ENCODE measurements at regions not wholly inside any gene's neighbourhood (a gene's known extent, or its start where the extent isn't known, plus 50 kb on each side); places are given as distances from the start of the nearest gene placed in this dataset.
"Not testable (repeated sequence)": the region's sequence is repeated elsewhere in the genome, so short reads cannot be mapped to it uniquely, and the experiment has no call there.

DNA sequence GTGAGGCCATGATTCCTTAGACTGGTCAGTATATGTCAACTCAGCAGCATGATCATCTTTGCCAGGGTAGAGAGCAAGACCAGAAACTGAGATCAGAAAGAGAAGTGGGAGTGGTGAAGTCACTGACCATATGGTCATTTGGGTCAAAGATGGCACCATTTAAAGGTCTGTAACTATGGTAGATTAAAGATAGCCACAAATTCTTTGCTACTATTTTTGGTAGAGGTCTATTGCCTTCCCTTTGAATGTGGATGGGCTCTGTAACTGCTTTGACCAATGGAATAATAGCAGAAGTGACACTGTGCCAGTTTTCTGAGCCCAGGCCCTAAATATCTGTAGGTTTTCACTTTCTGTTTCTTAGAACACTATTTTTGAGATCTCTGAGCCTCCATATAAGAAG lies 117.6 kb downstream of the PCSK1 start:
- H3K4me1 Mint-ChIP-seq = no peaks in the 10 kb centered on the region
- no peak for DNase-seq

DNA sequence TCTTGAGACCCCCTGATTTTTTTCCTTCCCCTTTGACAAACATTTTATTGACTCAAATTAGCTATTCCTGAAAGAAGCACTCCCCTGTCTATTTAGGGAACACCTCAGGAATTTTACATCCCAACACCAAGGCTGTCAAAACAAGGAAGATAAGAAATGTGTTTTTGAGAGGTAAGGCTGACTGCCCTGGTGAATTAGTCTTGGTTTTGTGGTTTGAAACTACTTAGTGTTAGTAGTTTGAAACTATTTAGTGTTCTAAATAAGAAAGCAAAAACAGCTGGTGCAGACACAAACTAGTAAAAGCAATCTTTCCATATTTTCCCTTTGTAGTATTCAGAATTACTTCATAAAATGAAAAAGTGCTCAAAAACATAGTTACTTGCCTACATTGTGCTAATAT lies 120.7 kb downstream of the PCSK1 start:
- Mint-ChIP-seq H3K27me3 (peaks cover 5% of the 10 kb centered on the region), H3K9me3 (peaks cover 7% of the 10 kb centered on the region), H3K4me3 (no peak overlapping the region), H3K36me3 (no peaks in the 10 kb centered on the region), H3K27ac (no peak overlapping the region), H3K4me1 (no peaks in the 10 kb centered on the region)
- POLR2A ChIA-PET = no interaction called here
- ATAC-seq (ENCODE audit: low read depth) (no peak), DNase-seq (no peak)

More for the DNA sequence above, 117.6 kb downstream of the PCSK1 start:
- Mint-ChIP-seq H3K4me3 (no peak overlapping the region), H3K27ac (no peak overlapping the region), H3K36me3 (no peaks in the 10 kb centered on the region), H3K27me3 (peaks cover 8% of the 10 kb centered on the region), H3K9me3 (peaks cover 6% of the 10 kb centered on the region)
- POLR2A ChIA-PET = no interaction called here
- no peak for ATAC-seq (ENCODE audit: low read depth)

DNA sequence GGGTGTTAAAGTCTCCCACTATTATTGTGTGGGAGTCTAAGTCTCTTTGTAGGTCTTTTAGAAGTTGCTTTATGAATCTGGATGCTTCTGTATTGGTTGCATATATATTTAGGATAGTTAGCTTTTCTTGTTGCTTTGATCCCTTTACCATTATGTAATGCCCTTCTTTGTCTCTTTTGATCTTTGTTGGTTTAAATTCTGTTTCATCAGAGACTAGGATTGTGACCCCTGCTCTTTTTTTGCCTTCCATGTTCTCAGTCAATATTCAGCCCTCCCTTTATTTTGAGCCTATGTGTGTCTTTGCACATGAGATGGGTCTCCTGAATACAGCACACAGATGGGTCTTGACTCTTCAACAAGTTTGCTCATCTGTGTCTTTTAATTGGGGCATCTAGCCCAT lies 126.0 kb downstream of the PCSK1 start:
- ATAC-seq (ENCODE audit: low read depth); H3K36me3 Mint-ChIP-seq; H3K27ac Mint-ChIP-seq; H3K4me3 Mint-ChIP-seq; H3K27me3 Mint-ChIP-seq; H3K4me1 Mint-ChIP-seq; POLR2A ChIA-PET; DNase-seq: not testable (repeated sequence)
- peaks cover 15% of the 10 kb centered on the region for H3K9me3 Mint-ChIP-seq

DNA sequence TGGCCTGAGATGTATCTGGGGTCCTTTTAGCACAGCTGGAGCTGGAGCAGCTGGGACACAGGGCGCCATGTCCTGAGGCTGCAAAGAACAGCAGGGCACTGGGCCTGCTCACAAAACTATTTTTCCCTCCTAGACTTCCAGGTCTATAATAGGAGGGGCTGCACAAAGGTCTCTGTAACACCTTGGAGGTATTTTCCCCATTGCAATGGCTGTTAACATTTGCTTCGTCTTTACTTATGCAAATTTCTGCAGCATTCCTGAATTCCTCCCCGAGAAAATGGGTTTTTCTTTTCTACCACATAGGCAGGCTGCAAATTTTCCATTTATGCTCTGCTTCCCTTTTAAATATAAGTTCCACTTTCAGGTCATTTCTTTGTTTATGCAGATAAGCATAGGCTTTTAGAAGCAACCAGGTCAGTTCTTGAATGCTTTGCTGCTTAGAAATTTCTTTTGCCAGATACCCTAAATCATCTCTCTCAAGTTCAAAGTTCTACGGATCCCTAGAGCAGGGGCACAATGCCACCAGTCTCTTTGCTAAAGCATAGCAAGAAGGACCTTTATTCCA lies 130.8 kb downstream of the PCSK1 start:
- DNase-seq (no peak), ATAC-seq (ENCODE audit: low read depth) (no peak)
- H3K9me3 Mint-ChIP-seq = peaks cover 10% of the 10 kb centered on the region
- POLR2A ChIA-PET = no interaction called here
- H3K36me3 Mint-ChIP-seq = no peaks in the 10 kb centered on the region
- H3K27me3 Mint-ChIP-seq = peaks cover 8% of the 10 kb centered on the region
- no peak overlapping the region for H3K4me3 Mint-ChIP-seq
- no peaks in the 10 kb centered on the region for H3K4me1 Mint-ChIP-seq
- H3K27ac Mint-ChIP-seq = no peak overlapping the region

DNA sequence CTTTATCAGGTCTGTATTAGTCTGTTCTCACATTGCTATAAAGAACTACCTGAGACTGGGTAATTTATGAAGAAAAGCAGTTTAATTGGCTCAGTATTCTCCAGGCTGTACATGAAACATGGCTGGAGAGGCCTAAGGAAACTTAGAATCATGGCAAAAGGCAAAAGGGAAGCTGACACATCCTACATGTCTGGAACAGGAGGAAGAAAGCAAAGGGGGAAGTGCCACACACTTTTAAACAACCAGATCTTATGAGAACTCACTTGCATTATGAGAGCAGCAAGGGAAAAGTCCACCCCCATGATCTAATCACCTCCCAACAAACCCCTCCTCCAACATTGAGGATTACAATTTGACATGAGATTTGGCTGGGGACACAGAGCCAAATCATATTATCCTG lies 132.1 kb downstream of the PCSK1 start:
- no peak for ATAC-seq (ENCODE audit: low read depth)
- no peaks in the 10 kb centered on the region for H3K4me1 Mint-ChIP-seq
- POLR2A ChIA-PET = no interaction called here

DNA sequence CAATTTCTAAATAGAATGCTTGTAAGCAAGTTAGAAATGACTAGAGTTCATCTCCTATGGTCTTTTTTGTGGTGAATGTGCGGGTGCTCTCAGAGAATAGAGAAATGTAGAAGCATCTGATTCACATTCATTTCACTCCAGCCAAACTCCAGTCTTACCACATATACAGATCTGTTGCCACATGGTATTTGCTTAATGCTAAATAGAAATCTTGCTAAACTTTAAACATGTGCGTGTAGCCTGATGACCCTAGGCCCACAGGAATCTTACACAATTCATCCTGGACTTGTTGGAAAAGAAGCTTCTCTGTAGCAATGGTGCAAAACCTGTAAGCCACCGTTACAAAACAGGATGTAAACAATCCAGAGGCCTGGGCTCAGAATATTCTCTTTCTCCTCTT lies 135.2 kb downstream of the PCSK1 start:
- DNase-seq (no peak), ATAC-seq (ENCODE audit: low read depth) (no peak)
- Mint-ChIP-seq H3K36me3 (no peaks in the 10 kb centered on the region), H3K27ac (no peak overlapping the region), H3K27me3 (no peaks in the 10 kb centered on the region), H3K4me3 (no peak overlapping the region), H3K9me3 (peaks cover 2% of the 10 kb centered on the region), H3K4me1 (no peaks in the 10 kb centered on the region)
- POLR2A ChIA-PET = no interaction called here

More for the DNA sequence above, 132.1 kb downstream of the PCSK1 start:
- no peak for DNase-seq
- Mint-ChIP-seq H3K36me3 (no peaks in the 10 kb centered on the region), H3K4me3 (no peak overlapping the region), H3K27ac (no peak overlapping the region), H3K27me3 (no peaks in the 10 kb centered on the region), H3K9me3 (peaks cover 5% of the 10 kb centered on the region)

DNA sequence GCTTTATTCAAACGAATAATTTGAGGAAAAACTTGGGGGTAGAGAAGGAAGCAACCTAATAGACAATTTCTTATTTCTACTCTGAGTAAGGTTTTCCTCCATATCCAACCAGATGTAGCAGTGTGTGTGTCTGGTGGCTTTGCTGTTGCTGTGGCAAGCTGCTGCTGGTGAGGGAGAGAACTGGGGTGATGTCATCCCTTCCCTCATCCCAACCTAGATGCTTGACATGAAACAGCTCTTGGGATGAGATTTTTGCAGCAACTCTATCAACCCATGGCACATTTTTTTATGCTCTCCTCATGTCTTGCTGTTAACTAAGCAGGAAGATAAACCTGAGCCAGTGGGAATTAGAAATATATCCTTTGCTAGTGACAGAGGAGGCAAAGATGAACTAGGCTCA lies 135.8 kb downstream of the PCSK1 start:
- no peak for DNase-seq
- Mint-ChIP-seq H3K4me3 (no peak overlapping the region), H3K27me3 (no peaks in the 10 kb centered on the region), H3K4me1 (no peaks in the 10 kb centered on the region), H3K9me3 (peaks cover 2% of the 10 kb centered on the region), H3K36me3 (no peaks in the 10 kb centered on the region), H3K27ac (no peak overlapping the region)
- POLR2A ChIA-PET = no interaction called here
- ATAC-seq (ENCODE audit: low read depth) = no peak

DNA sequence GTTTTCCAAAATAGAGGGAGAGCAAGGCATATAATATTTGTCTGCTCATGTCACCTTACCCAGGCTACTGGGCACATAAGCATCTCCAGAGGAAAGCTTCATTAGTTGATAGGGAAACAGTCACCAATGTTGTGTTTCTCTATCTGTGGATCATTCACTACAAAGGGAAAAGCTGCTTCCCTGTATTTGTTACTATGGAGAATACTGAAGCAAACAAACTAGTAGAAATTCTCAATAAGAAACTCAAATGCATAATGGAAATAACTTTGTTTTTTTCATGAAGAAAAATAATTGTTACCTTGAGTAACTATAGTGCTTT lies 138.2 kb downstream of the PCSK1 start:
- Mint-ChIP-seq H3K4me3 (no peak overlapping the region), H3K9me3 (no peaks in the 10 kb centered on the region), H3K4me1 (no peaks in the 10 kb centered on the region), H3K36me3 (no peaks in the 10 kb centered on the region), H3K27me3 (no peaks in the 10 kb centered on the region), H3K27ac (no peak overlapping the region)
- DNase-seq (no peak), ATAC-seq (ENCODE audit: low read depth) (no peak)
- POLR2A ChIA-PET = no interaction called here

DNA sequence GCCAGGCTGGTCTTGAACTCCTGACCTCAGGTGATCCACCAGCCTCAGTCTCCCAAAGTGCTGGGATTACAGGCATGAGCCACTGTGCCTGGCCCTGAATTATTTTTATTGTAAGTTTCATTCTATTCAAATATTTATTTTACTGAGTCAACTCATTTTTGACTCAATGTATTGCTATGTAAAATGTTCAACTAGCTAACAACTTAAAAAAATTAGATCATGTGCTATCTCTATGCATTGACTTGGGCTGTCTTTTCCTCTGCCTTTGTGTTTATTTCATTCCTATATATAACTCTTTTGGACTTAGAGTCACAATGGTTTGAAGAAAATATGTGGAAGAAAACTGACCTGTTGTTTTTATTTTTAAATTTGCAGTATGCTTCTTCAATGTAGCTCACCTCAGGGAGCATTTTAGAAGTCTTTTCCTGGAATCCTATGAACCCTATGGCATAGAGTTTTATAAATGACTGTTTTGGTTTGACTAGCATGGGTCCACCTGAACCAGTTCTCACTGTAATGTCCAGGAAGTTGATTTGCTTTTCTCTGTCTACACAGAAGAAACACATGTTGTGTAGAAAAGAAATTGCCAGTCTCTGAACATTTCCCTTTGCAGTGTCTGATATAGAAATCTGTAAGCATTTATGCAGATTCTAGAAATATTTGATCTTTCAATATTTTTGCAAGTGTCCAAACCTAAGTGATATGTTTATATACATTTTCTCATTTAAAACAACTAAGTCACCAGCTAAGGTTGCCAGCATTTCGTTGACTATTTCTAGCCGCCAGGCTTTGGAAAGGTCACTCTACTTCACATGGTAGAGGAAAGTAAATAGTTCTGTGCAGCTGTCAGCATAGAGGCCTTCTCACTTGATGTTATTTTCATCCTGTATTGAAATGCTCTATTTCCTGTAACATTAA lies 138.8 kb downstream of the PCSK1 start:
- Mint-ChIP-seq H3K4me1 (no peaks in the 10 kb centered on the region), H3K27me3 (no peaks in the 10 kb centered on the region), H3K9me3 (no peaks in the 10 kb centered on the region), H3K36me3 (no peaks in the 10 kb centered on the region), H3K27ac (no peak overlapping the region), H3K4me3 (no peak overlapping the region)
- DNase-seq = no peak
- ATAC-seq (ENCODE audit: low read depth) = no peak
- POLR2A ChIA-PET = no interaction called here

DNA sequence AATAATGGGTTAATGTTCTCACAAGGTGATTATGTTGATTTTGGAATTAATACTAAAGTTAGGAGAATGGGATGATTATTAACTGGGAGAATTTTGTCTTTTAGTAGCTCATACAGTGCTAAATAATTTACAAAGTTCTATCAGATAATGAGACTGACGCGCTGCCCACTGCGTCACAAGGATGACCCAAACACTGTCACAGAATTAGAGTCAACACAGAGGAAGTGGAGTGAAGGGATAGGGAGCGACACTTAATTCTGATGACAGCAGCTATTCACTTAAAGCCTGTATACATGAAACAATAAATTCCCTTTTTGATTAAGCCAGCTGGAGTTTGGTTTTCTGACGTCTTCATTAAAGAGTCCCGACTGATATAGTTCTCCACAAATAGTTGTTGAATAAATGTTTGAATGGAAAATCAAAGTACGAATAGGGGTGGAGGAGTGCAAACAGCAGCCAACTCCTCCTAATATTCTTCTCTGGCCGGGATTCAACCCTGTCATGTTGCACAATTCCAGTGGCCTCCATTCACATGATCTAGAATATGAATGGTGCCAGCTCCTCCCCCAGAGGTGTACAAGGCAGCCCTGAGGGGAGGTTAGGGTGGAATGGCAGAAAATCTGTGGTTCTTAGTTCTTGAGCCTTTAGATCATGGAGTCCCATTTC lies 140.3 kb downstream of the PCSK1 start:
- H3K27me3 Mint-ChIP-seq = no peaks in the 10 kb centered on the region
- H3K4me3 Mint-ChIP-seq = no peak overlapping the region
- H3K36me3 Mint-ChIP-seq = no peaks in the 10 kb centered on the region
- ATAC-seq (ENCODE audit: low read depth) (no peak), DNase-seq (no peak)
- no peak overlapping the region for H3K27ac Mint-ChIP-seq
- no peaks in the 10 kb centered on the region for H3K9me3 Mint-ChIP-seq
- no peaks in the 10 kb centered on the region for H3K4me1 Mint-ChIP-seq
- POLR2A ChIA-PET = no interaction called here

DNA sequence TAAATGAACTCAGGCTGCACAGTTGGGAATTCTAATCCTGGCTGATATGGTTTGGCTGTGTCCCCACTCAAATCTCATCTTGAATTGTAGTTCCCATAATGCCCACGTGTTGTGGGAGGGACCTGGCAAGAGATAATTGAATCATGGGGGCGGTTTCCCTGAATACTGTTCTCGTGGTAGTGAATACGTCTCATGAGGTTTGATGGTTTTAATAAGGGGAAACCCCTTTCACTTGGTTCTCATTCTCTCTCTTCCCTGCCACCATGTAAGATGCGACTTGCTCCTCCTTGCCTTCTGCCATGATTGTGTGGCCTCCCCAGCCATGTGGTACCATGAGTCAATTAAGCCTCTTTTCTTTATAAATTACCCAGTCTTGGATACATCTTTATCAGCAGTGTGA lies 143.8 kb downstream of the PCSK1 start:
- ATAC-seq (ENCODE audit: low read depth); DNase-seq; H3K4me3 Mint-ChIP-seq; H3K9me3 Mint-ChIP-seq; H3K36me3 Mint-ChIP-seq; H3K4me1 Mint-ChIP-seq; POLR2A ChIA-PET; H3K27ac Mint-ChIP-seq; H3K27me3 Mint-ChIP-seq: not testable (repeated sequence)

DNA sequence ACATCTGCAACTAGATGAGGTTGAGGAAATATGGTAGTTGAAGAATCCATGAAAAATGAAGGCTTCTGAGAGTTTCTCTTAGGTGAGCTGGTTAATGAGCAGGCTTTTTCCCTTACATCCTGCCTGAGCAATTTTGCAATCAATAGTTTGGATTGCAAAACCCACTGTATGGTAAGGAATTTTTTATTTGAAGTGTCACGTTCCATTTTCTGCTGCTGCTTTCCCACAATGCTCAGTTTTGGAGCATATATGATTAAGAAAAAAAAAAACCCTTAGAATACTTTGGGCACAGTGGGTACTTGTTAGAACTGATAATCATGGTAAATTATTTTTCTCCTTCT lies 144.2 kb downstream of the PCSK1 start:
- no peaks in the 10 kb centered on the region for H3K4me1 Mint-ChIP-seq
- no peak overlapping the region for H3K4me3 Mint-ChIP-seq
- H3K27ac Mint-ChIP-seq = no peak overlapping the region
- POLR2A ChIA-PET = no interaction called here
- no peaks in the 10 kb centered on the region for H3K36me3 Mint-ChIP-seq
- ATAC-seq (ENCODE audit: low read depth) = no peak
- H3K27me3 Mint-ChIP-seq = peaks cover 9% of the 10 kb centered on the region
- no peak for DNase-seq
- H3K9me3 Mint-ChIP-seq = no peaks in the 10 kb centered on the region

DNA sequence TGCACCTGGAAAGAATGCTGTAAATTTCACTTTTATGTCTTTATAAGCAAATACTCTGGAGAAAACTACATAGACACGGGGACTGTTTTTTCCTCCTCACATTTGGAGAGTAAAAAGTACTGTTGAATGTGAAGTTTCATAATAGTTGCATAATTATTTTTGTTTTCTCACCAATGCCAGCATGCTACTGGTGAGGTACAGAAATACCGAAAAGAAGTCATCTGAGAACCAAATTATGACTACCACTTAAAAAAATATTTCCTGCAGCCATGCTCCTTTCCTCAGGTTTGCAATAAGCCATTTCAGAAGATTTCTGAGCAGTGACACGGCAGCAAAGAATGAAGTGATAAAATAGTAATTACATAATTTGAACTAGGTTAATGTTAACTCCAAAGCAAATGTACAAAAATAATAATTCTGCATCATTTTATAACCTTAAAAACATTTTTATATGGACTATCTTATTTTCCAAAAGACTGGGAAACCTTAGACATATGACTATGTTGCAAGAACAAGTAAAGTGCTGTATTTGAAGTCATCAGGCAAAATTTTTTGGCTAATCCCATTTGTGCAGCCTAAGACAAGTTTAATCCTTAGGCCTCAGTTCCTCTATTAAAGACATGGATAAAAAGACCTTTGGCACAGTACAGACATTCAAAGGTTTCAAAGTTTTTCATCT lies 144.7 kb downstream of the PCSK1 start:
- DNase-seq = no peak
- ATAC-seq (ENCODE audit: low read depth) = no peak
- Mint-ChIP-seq H3K4me3 (no peak overlapping the region), H3K4me1 (no peaks in the 10 kb centered on the region), H3K36me3 (no peaks in the 10 kb centered on the region), H3K27me3 (peaks cover 11% of the 10 kb centered on the region), H3K9me3 (no peaks in the 10 kb centered on the region), H3K27ac (no peak overlapping the region)
- POLR2A ChIA-PET = no interaction called here

DNA sequence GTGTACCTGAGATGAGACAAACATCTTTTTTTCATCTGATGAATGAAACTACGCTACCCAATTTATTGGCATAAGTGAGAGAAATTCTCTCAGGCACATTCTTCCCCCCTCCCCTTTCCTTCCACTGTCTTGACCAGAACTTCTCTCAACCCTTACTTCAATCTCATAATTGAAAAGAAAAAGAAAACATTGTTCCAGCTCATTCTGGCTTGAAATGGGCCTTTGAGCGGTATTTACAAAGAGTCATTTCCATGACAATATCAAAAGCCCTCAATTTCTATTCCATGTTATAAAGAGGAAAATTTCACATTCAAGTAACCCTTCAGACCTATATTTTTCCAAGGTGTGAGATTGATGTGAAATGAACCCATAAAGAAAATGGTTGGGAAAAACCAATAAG lies 145.9 kb downstream of the PCSK1 start:
- POLR2A ChIA-PET = no interaction called here
- Mint-ChIP-seq H3K4me3 (no peak overlapping the region), H3K4me1 (no peaks in the 10 kb centered on the region), H3K27me3 (peaks cover 11% of the 10 kb centered on the region), H3K9me3 (no peaks in the 10 kb centered on the region), H3K27ac (no peak overlapping the region), H3K36me3 (no peaks in the 10 kb centered on the region)
- no peak for ATAC-seq (ENCODE audit: low read depth)
- no peak for DNase-seq

All from activated naive CD8-positive, alpha-beta T cell treated with anti-CD3 and anti-CD28 coated beads, Interleukin-2, amount 10 ng/mL, durations not matched to agents 7 days and 5 days (primary cell).